ENCODE measurements at regions not wholly inside any gene's neighbourhood (a gene's known extent, or its start where the extent isn't known, plus 50 kb on each side); places are given as distances from the start of the nearest gene placed in this dataset.

DNA sequence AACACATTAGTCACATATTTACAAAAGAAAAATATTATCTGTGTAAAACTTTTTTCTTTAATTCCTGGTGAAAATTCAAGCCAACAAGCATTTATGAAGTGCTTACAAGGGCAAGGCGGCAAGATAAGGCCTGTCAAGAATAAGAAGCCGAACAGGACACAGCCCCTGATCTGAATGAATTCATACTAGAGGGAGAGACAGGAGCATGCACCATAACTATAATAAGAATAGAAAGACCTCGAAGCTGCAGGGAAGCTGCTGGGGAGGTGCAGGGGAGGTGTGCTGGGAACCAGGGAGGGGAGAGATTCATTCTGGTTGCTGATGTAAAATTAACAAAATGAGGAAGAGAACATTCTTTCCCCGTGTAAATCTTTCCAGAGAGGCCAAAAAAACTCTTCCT, 60.5 kb upstream of the TARDBP start:
- Histone ChIP-seq H3K4me2 (replicated peaks; ENCODE audit: extremely low read depth, low read length, poor library complexity, severe bottlenecking) (no peak overlapping the region), H4K20me1 (ENCODE audit: insufficient read depth, low read length) (no peaks in the 10 kb centered on the region), H3K9me3 (replicated peaks in 1 of 2; ENCODE audit: control insufficient read depth in 1 of 2, insufficient read depth in 1 of 2, low read length in 2 of 2) (peaks cover 8 to 15% of the 10 kb centered on the region in 2 donors), H3K9ac (ENCODE audit: insufficient read depth, low read length, poor library complexity, severe bottlenecking) (no peak overlapping the region), H3K79me2 (ENCODE audit: insufficient read depth, low read length) (no peaks in the 10 kb centered on the region), H3K4me1 (ENCODE audit: control insufficient read depth in 1 of 2, insufficient read depth in 2 of 2, low read length in 2 of 2) (peaks cover 0 to 2% of the 10 kb centered on the region in 2 donors), H3K4me3 (replicated peaks in 1 of 3; ENCODE audit: low read depth in 2 of 3, low read length in 3 of 3) (no peak overlapping the region), H2AFZ (ENCODE audit: insufficient read depth, low read depth, low read length, poor library complexity, severe bottlenecking) (no peak overlapping the region), H3K27me3 (ENCODE audit: control insufficient read depth in 2 of 2, insufficient read depth in 2 of 2, low read length in 2 of 2) (no peaks in the 10 kb centered on the region), H3K27ac (ENCODE audit: low read depth in 1 of 2, low read length in 2 of 2) (no peak overlapping the region), H3K36me3 (replicated peaks in 1 of 2; ENCODE audit: control insufficient read depth in 1 of 2, insufficient read depth in 2 of 2, low read length in 2 of 2) (no peaks in the 10 kb centered on the region)
- WGBS (ENCODE audit: insufficient coverage), result 100% methylated on average over 1 of the region's 4 CpGs
- intact Hi-C loops (cut with micrococcal nuclease), result no loop called here
- H3K4me3 Mint-ChIP-seq, result no peak overlapping the region
- TF ChIP-seq, protein P1, sequence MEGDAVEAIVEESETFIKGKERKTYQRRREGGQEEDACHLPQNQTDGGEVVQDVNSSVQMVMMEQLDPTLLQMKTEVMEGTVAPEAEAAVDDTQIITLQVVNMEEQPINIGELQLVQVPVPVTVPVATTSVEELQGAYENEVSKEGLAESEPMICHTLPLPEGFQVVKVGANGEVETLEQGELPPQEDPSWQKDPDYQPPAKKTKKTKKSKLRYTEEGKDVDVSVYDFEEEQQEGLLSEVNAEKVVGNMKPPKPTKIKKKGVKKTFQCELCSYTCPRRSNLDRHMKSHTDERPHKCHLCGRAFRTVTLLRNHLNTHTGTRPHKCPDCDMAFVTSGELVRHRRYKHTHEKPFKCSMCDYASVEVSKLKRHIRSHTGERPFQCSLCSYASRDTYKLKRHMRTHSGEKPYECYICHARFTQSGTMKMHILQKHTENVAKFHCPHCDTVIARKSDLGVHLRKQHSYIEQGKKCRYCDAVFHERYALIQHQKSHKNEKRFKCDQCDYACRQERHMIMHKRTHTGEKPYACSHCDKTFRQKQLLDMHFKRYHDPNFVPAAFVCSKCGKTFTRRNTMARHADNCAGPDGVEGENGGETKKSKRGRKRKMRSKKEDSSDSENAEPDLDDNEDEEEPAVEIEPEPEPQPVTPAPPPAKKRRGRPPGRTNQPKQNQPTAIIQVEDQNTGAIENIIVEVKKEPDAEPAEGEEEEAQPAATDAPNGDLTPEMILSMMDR (IDR thresholded peaks at IDR 0.05), result no peak
- peaks cover 6% of the 10 kb centered on the region for H3K4me1 Mint-ChIP-seq
- peaks cover 0 to 2% (median 2%) of the 10 kb centered on the region in 3 donors for H3K27me3 Mint-ChIP-seq (ENCODE audit: low read depth in 3 of 3)
- no peak for DNase-seq
- peaks cover 3 to 20% (median 13%) of the 10 kb centered on the region in 7 donors for H3K9me3 Mint-ChIP-seq
- H3K27ac Mint-ChIP-seq, result peak overlapping the region in 3 of 7 donors; percentile 10 to 41 (median 32)
- no peaks in the 10 kb centered on the region for H3K36me3 Mint-ChIP-seq

- Histone ChIP-seq H3K36me3 (replicated peaks in 1 of 2; ENCODE audit: control insufficient read depth in 1 of 2, insufficient read depth in 2 of 2, low read length in 2 of 2) (no peaks in the 10 kb centered on the region), H3K9ac (ENCODE audit: insufficient read depth, low read length, poor library complexity, severe bottlenecking) (no peak overlapping the region), H3K4me3 (replicated peaks in 1 of 3; ENCODE audit: low read depth in 2 of 3, low read length in 3 of 3) (no peak overlapping the region), H3K4me2 (replicated peaks; ENCODE audit: extremely low read depth, low read length, poor library complexity, severe bottlenecking) (no peak overlapping the region), H3K79me2 (ENCODE audit: insufficient read depth, low read length) (no peaks in the 10 kb centered on the region), H3K27ac (ENCODE audit: low read depth in 1 of 2, low read length in 2 of 2) (no peak overlapping the region), H2AFZ (ENCODE audit: insufficient read depth, low read depth, low read length, poor library complexity, severe bottlenecking) (no peak overlapping the region), H3K4me1 (ENCODE audit: control insufficient read depth in 1 of 2, insufficient read depth in 2 of 2, low read length in 2 of 2) (peaks cover 3 to 5% of the 10 kb centered on the region in 2 donors), H4K20me1 (ENCODE audit: insufficient read depth, low read length) (no peaks in the 10 kb centered on the region), H3K9me3 (replicated peaks in 1 of 2; ENCODE audit: control insufficient read depth in 1 of 2, insufficient read depth in 1 of 2, low read length in 2 of 2) (peaks cover 8 to 15% of the 10 kb centered on the region in 2 donors), H3K27me3 (ENCODE audit: control insufficient read depth in 2 of 2, insufficient read depth in 2 of 2, low read length in 2 of 2) (no peaks in the 10 kb centered on the region)
- Mint-ChIP-seq H3K27me3 (ENCODE audit: low read depth in 3 of 3) (peaks cover 0 to 7% (median 2%) of the 10 kb centered on the region in 3 donors), H3K4me3 (no peak overlapping the region), H3K4me1 (peaks cover 13% of the 10 kb centered on the region), H3K9me3 (peaks cover 3 to 20% (median 13%) of the 10 kb centered on the region in 7 donors), H3K27ac (no peak overlapping the region), H3K36me3 (no peaks in the 10 kb centered on the region)
- 94% methylated on average over 4 of the region's 12 CpGs for WGBS (ENCODE audit: insufficient coverage)
- TF ChIP-seq, protein P1 (IDR thresholded peaks at IDR 0.05), result no peak
- DNase-seq, result no peak
- intact Hi-C loops (cut with micrococcal nuclease), result no loop called here
Measured at GRCh38 chr1:10953505-10954193, 58.8 kb upstream of the TARDBP start.

Data from CD14-positive monocyte (primary cell).